ENCODE measurements at regions not wholly inside any gene's neighbourhood (a gene's known extent, or its start where the extent isn't known, plus 50 kb on each side); places are given as distances from the start of the nearest gene placed in this dataset.
"Not testable (repeated sequence)": the region's sequence is repeated elsewhere in the genome, so short reads cannot be mapped to it uniquely, and the experiment has no call there.

GRCh38 chr13:90995001-90995400 is 352.5 kb upstream of the MIR17HG start:
- DNase-seq, result no peak

- DNase-seq, result no peak
Observed at GRCh38 chr13:90995614-90996013, 351.9 kb upstream of the MIR17HG start.

DNA sequence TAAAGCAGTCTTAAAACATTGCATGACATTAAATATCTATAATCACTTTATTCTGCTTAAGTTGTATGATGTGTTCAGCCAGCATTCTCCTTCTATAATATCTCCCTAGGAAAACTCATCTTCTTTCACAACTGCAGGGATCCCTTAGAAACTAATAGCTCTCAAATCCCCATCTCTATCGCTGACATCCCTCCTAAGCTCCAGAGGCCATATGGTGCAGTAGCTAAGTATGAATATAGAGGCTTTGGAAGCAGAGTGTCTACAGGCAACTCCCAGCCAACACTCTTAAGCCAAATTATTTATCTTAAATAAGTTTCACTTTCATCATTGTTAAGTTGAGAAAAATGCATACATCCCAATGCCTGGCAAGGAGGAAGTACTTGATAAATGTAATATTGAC is 349.5 kb upstream of the MIR17HG start:
- no peak for DNase-seq

- DNase-seq, result no peak
Observed at GRCh38 chr13:90999401-90999800, 348.1 kb upstream of the MIR17HG start.

- no peak for DNase-seq
Observed at GRCh38 chr13:91001371-91001770, 346.1 kb upstream of the MIR17HG start.

GRCh38 chr13:91014696-91015095 is 332.8 kb upstream of the MIR17HG start:
- no peak for DNase-seq

DNA sequence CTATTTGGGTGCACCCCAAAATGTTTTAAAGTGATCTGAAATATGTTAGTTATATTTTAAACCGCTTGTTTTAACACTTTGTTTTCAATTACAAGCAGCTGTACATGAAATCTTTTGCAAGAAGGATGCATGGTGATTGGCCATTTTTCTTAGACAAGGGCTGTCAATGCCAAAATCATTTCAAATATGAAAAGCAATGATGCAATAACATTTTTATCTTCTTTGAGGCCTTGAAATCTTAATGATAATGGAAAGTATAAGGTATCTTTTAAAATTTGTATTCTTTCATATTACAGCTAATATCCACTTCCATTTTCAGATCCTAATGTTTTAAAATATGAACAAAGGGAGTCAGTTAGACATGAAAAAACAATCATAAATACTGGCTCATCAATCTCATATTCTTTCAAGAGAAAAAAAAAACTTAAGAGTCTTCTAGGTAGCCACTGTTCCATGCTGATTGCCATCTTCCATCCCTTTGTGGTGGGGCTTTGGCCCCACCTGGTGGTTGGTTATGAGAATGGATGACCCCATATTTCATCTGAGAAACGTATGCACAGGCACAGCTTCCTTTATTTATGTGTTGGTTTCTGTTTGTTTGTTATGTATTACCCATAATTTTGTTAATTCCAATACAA is 330.3 kb upstream of the MIR17HG start:
- peak; percentile 35 for DNase-seq

- no peak for DNase-seq
Observed at GRCh38 chr13:91017669-91018053, 329.8 kb upstream of the MIR17HG start.

- DNase-seq, result no peak
Observed at GRCh38 chr13:91020461-91021034, 326.9 kb upstream of the MIR17HG start.

GRCh38 chr13:91024157-91024792 is 323.2 kb upstream of the MIR17HG start:
- DNase-seq, result no peak

- DNase-seq, result no peak
Observed at GRCh38 chr13:91025442-91025841, 322.0 kb upstream of the MIR17HG start.

DNA sequence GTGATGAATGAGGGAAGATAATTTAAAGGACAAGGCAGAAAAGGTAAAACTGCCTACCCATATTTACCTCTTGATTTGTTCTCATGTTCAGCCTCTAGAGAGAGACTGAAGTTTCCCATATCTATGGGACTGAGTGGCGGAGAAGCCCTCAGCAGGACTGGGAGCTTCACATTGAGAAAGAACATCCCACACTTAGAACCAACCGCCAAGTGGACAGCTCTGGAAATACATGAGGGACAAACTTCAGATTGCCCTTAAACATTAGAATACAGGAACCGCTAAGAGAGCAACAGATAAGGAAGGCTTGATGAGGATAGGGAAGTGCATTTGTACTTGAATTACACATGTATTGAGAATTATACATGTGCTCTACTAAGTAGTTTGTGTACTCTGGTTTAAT is 316.0 kb upstream of the MIR17HG start:
- no peak for DNase-seq

GRCh38 chr13:91032104-91032503 is 315.4 kb upstream of the MIR17HG start:
- DNase-seq, result no peak

DNA sequence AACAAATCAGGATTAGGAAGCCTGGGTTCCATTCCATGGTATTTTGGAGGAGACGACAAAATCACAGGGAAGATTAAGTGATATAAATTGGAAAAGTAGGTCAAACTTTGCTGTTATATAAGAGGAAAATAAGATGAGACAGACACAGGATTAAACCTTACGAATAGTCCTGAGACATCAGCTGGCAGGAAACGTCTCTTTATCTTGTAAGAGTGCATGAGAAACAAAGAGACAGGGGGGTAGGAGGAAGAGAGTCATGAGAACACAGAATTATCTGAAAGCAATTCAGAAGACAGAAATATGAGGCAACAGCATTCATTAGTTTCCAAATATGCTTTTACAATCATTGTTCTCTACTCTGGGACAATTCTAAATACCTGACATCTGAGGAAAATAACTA is 310.6 kb upstream of the MIR17HG start:
- DNase-seq, result no peak

GRCh38 chr13:91042870-91043269 is 304.6 kb upstream of the MIR17HG start:
- no peak for DNase-seq

- DNase-seq, result peak; percentile 0
Observed at GRCh38 chr13:91045351-91046034, 302.0 kb upstream of the MIR17HG start.

- no peak for DNase-seq
Observed at GRCh38 chr13:91046715-91047327, 300.7 kb upstream of the MIR17HG start.

- no peak for DNase-seq
Observed at GRCh38 chr13:91050970-91051369, 296.5 kb upstream of the MIR17HG start.

- no peak for DNase-seq
Observed at GRCh38 chr13:91052876-91053275, 294.6 kb upstream of the MIR17HG start.

DNA sequence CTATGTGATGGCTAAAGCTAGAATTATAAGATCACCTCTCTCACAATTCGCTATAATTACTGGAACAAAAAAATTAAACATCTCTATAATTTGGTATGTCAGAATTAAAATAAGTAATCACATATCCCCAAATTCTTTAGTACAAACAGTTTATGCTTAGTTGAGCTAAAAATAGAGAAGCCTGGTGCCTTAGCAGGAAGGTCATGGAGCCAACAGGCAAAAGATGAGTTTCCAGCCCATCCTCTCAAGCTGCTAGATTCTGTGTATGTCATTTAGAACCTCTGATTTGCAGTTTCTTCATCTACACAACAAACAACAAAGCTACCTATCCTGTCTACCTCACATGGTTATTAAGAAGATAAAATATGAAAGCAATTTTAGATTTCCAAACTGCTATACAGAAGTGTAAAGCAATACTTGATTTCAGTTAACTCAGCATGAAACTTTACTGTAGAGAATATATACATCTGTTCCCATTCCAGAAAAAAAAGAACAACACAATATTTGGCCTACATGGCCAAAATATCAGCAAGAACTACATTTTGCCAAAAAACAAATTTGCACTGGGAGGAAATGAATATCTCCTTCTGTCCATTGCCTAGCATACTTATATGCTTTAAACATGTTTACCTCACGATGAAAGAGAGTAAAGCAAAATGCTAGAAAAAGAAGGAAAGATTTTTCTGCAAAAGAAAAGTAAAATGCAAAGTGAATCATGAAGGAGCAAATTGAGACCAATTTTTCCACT is 294.0 kb upstream of the MIR17HG start:
- no peak for DNase-seq

DNA sequence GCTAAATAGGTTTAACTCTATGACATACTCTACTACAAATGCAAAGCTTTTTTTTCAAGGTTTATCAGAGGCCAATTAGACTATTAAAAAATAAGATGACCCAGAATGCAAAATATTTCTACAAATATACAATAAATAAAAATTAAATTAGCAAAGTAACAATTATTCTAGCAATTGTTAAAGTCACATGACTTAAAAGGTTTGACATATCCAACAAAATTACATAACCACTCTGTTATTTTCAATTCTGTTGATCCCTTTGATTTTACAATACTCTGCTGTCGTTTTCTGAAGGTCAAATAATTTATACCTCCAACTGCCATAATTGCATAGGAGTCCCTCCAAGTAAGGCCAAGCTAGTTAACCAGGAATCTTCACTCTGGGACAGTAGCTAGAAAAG is 292.6 kb upstream of the MIR17HG start:
- DNase-seq, result no peak

GRCh38 chr13:91056746-91057145 is 290.7 kb upstream of the MIR17HG start:
- no peak for DNase-seq

- DNase-seq, result not testable (repeated sequence)
Observed at GRCh38 chr13:91057507-91057906, 290.0 kb upstream of the MIR17HG start.
